Pancreas (tissue), 10 donors: ENCODE measurements at regions not wholly inside any gene's neighbourhood (a gene's known extent, or its start where the extent isn't known, plus 50 kb on each side); places are given as distances from the start of the nearest gene placed in this dataset.

Experiments used
- ATAC-seq, 4 donors: fragments of 200-7000 bp; cut with Tn5 transposase; one replicate each; pipeline versions ENCODE4 v1.8.0 to v1.9.1; 2020; ENCODE audit warnings: mild to moderate bottlenecking in 4 of 4, moderate library complexity in 4 of 4
- DNase-seq, 6 donors: peaks; one replicate each; pipeline ENCODE4 v3.0.0-alpha.2; 2020
- FAIRE-seq: peaks from 2 replicates; lab custom pipeline; 2012; peaks lifted over from hg19 to GRCh38; lab: Jason Lieb, UNC
- H3K27ac ChIP-seq, 4 donors: fragments of 200-600 bp; sonication (generic); 1 replicate in 3 of 4; 2 replicates in 1 of 4; pipeline versions ENCODE4 v1.5.0 to v1.8.0; 2020
- H3K27me3 ChIP-seq, 4 donors: fragments of 200-600 bp; one replicate each; pipeline ENCODE4 v1.8.0; 2021
- H3K36me3 ChIP-seq, 3 donors: fragments of 200-600 bp; sonication (generic) in 1 of 3; one replicate each; pipeline versions ENCODE4 v1.5.0 to v1.8.0; 2020 to 2021
- H3K4me1 ChIP-seq, 3 donors: fragments of 200-600 bp; one replicate each; pipeline ENCODE4 v1.8.0; 2021
- H3K4me3 ChIP-seq, 4 donors: fragments of 200-600 bp; sonication (generic) in 2 of 4; one replicate each; pipeline versions ENCODE4 v1.5.0 to v1.8.0; 2020 to 2021
- H3K9me3 ChIP-seq, 4 donors: fragments of 200-600 bp; one replicate each; pipeline ENCODE4 v1.8.0; 2021
- WGBS, 2 donors: extraction: QIAGEN DNeasy Blood & Tissue Kit; methylation state at CpG; one replicate each; pipeline ENCODE4 v1.1.7; 2013; 5-methylcytosine and 5-hydroxymethylcytosine counted together
- intact Hi-C, 3 donors: fragments of 100-400 bp; cut with DNase I; formaldehyde crosslinking; loops; one replicate each; pipeline versions ENCODE4 v1.11.1 to v1.14.2; 2022
- TF ChIP-seq, protein P1 (sequence below), 4 donors: fragments of 200-600 bp; sonication (generic) in 3 of 4; IDR thresholded peaks; one replicate each; pipeline versions ENCODE4 v1.5.0 to v1.8.0; 2021; ENCODE audit warnings: antibody characterized with exemption in 4 of 4
- donor health status: healthy with polysubstance abuse.
- donor health status: DM: no; HTN: no; CAD: no; lungs with moderate emphysema.
- donor health status: DM: no; HTN: no; CAD: no.
- donor health status: control.
- donor health status: control.
- donor health status: Bipolar disorder and iron deficiency.
- donor health status: DM: yes; HTN: yes; CAD: no.
- donor health status: DM: no; HTN: no; CAD: no.
- donor health status: DM: no; HTN: no; CAD: no.
- donor health status: DM: yes; HTN: yes; CAD: no.

DNA sequence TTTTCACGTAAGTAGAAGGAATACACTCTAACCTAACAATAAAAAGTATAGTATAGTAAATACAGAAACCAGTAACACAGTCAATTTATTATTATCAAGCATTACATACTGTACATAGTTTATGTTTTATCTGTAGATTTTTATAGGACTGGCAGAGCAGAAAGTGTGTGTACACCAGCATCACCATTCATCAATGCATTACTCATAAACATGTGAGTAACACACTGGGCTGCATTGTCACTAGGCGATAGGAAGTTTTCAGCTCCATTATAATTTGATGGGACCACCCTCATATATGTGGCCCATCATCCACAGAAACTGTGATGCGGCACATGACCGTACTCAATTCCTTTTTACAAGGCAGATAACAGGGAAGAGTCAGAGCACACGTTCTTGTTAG lies 137.8 kb upstream of the RBPJ start:
- Histone ChIP-seq H3K4me1 (no peaks in the 10 kb centered on the region), H3K27me3 (no peaks in the 10 kb centered on the region), H3K36me3 (no peaks in the 10 kb centered on the region), H3K4me3 (no peak overlapping the region), H3K27ac (no peak overlapping the region), H3K9me3 (no peaks in the 10 kb centered on the region)
- ATAC-seq (no peak), DNase-seq (no peak), FAIRE-seq (no peak)
- WGBS, 2 donors: 82 to 90% methylated on average over 5 of the region's 5 CpGs
- TF ChIP-seq, protein P1, sequence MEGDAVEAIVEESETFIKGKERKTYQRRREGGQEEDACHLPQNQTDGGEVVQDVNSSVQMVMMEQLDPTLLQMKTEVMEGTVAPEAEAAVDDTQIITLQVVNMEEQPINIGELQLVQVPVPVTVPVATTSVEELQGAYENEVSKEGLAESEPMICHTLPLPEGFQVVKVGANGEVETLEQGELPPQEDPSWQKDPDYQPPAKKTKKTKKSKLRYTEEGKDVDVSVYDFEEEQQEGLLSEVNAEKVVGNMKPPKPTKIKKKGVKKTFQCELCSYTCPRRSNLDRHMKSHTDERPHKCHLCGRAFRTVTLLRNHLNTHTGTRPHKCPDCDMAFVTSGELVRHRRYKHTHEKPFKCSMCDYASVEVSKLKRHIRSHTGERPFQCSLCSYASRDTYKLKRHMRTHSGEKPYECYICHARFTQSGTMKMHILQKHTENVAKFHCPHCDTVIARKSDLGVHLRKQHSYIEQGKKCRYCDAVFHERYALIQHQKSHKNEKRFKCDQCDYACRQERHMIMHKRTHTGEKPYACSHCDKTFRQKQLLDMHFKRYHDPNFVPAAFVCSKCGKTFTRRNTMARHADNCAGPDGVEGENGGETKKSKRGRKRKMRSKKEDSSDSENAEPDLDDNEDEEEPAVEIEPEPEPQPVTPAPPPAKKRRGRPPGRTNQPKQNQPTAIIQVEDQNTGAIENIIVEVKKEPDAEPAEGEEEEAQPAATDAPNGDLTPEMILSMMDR (IDR thresholded peaks at IDR 0.05): no peak
- intact Hi-C loops: no loop called here

DNA sequence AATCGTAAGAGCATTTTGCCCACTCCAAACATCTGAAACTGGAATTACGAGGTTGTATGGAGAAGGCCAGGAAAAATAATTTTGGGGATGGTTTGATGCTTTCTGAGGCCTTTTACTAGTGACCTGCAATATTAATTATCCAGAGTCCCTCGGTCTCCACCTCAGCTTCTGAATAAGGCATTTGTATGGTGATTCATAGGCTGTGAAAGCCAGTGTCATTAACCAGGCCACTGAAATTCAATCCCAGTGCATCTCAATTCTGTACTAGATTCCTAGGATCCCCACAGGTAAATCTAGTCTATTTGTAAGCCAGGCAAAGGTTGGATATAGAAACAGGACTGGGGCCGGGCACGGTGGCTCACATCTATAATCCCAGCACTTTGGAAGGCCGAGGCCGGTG lies 135.4 kb upstream of the RBPJ start:
- Histone ChIP-seq H3K36me3 (no peaks in the 10 kb centered on the region), H3K4me3 (no peak overlapping the region), H3K4me1 (no peaks in the 10 kb centered on the region), H3K9me3 (no peaks in the 10 kb centered on the region), H3K27ac (no peak overlapping the region), H3K27me3 (no peaks in the 10 kb centered on the region)
- ATAC-seq (no peak), FAIRE-seq (no peak), DNase-seq (no peak)
- 95 to 98% methylated on average over 7 of the region's 7 CpGs for WGBS, 2 donors
- intact Hi-C loops: no loop called here
- TF ChIP-seq, protein P1 (IDR thresholded peaks at IDR 0.05): no peak

DNA sequence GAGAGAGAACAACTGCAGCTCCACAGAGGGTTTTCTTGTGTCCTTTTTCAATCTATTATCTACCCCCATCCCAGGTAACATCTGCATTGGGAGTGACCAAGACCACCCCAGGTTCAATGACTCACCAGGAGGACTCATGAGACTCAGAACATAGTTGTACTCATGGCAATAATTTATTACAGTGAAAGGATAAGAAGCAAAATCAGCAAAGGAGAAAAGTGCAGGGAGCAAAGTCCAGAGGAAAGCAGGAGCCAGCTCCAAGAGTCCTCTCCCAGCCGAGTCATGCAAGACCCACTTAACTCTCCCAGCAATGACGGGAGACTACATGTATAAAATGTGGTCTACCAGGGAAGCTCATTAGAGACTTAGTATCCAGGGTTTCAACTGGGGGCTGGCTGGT lies 129.5 kb upstream of the RBPJ start:
- Histone ChIP-seq H3K27me3 (no peaks in the 10 kb centered on the region), H3K4me1 (peaks cover 0 to 8% (median 0%) of the 10 kb centered on the region in 3 donors), H3K4me3 (no peak overlapping the region), H3K27ac (no peak overlapping the region), H3K9me3 (no peaks in the 10 kb centered on the region), H3K36me3 (no peaks in the 10 kb centered on the region)
- DNase-seq: peak in 1 of 6 donors; percentile 9
- 31 to 33% methylated on average over 2 of the region's 2 CpGs for WGBS, 2 donors
- intact Hi-C loops: no loop called here
- no peak for FAIRE-seq
- TF ChIP-seq, protein P1 (IDR thresholded peaks at IDR 0.05): no peak
- peak; percentile 43 to 83 (median 74) for ATAC-seq

DNA sequence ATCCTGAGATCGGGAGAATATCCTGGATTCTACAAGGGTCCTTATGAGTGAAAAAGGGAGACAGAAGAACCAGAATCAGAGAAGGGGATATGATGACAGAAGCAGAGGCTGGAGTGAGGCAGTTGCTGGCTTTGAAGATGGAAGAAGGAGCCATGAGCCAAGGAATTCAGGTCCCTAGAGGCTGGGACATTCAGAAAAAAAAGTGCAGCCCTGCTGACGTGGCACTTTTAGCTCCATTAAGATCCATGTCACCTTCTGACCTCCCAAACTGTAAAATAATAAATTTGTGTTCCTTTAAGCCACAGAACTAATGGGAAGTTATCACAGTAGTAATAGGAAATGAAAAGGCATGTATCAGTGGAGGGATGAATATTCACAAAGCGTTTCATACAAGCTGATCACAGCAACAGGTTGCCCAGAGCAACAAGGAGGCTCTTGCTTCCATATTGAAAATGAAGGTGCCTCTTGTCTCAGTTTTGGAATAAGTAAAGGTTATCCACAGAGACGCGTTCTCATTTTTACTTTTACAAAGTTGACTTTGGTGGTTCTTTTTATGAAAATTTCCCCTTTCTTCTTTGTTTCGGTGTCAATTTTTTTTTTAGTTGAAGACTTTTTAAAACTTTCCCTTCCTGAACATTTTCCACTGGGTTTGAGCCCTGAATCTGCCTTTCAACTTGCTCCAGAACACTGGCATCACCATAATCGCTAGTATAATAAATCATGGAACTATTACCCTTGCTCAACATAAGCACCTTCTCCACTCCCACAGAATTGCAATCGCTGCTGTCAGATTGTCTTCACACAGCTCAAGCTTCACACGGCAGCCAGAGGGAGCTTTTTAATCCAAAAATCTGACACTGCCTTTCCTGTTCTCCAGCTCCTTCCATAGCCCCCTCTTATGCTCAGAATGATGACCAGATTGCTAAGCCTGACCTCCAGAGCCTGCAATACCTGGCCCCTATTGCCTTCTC lies 127.6 kb upstream of the RBPJ start:
- 66 to 70% methylated on average over 9 of the region's 9 CpGs for WGBS, 2 donors
- intact Hi-C loops: no loop called here
- Histone ChIP-seq H3K4me1 (peaks cover 0 to 8% (median 0%) of the 10 kb centered on the region in 3 donors), H3K4me3 (no peak overlapping the region), H3K9me3 (no peaks in the 10 kb centered on the region), H3K27ac (no peak overlapping the region), H3K27me3 (no peaks in the 10 kb centered on the region), H3K36me3 (no peaks in the 10 kb centered on the region)
- DNase-seq (no peak), FAIRE-seq (no peak), ATAC-seq (no peak)
- TF ChIP-seq, protein P1 (IDR thresholded peaks at IDR 0.05): no peak

DNA sequence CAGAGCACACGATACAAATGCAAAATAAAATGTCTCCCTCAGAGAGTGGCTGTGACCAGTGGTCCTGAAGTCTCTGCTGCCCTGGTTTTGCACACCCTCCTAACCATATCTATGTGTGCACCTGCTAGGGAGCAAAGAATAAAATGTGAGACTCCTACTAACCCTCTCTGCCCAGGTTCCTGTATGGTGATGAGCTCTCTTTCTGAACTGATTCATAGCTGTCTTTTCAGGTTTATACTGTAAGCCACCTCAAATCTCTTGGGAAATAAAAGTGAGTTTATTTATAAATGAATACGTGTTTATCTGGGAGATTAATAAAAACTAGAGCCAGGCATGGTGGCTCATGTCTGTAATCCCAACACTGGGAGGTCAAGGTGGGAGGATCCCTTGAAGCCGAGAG lies 126.0 kb upstream of the RBPJ start:
- DNase-seq: no peak
- WGBS, 2 donors: 81 to 83% methylated on average over 3 of the region's 3 CpGs
- Histone ChIP-seq H3K27ac (no peak overlapping the region), H3K4me3 (no peak overlapping the region), H3K36me3 (no peaks in the 10 kb centered on the region), H3K4me1 (peaks cover 0 to 8% (median 0%) of the 10 kb centered on the region in 3 donors), H3K27me3 (no peaks in the 10 kb centered on the region), H3K9me3 (no peaks in the 10 kb centered on the region)
- ATAC-seq: no peak
- intact Hi-C loops: no loop called here
- FAIRE-seq: no peak
- TF ChIP-seq, protein P1 (IDR thresholded peaks at IDR 0.05): no peak
